ENCODE measurements at regions not wholly inside any gene's neighbourhood (a gene's known extent, or its start where the extent isn't known, plus 50 kb on each side); places are given as distances from the start of the nearest gene placed in this dataset.

DNA sequence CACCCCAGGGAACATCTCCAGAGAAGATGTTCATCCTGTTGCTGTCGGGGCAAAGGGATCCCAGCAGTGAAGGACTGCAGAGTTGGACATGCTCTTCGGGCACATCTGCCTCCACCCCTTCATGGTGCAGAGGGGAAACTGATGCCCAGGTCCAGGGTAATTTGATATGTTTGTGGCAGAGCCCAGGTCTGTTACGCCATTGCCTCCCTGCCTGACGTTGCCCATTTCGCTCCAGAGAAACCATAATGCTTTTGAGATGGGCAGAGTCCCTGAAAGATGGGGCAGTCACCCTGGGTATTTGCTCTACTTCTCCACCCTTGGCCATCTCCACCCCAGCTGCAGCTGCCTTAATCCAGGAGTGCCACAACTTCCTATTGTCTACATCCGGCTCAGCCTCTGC is 290.4 kb upstream of the POU3F1 start:
- Histone ChIP-seq H3K27me3 (replicated peaks; ENCODE audit: control insufficient read depth, insufficient read depth, low read length) (no peaks in the 10 kb centered on the region), H3K4me3 (replicated peaks; ENCODE audit: low read depth, low read length) (no peak overlapping the region), H3K36me3 (ENCODE audit: control insufficient read depth, insufficient read depth, low read length) (no peaks in the 10 kb centered on the region)
- no peak for DNase-seq (ENCODE audit: extremely low read depth, insufficient read length)
- TF ChIP-seq, protein P1, sequence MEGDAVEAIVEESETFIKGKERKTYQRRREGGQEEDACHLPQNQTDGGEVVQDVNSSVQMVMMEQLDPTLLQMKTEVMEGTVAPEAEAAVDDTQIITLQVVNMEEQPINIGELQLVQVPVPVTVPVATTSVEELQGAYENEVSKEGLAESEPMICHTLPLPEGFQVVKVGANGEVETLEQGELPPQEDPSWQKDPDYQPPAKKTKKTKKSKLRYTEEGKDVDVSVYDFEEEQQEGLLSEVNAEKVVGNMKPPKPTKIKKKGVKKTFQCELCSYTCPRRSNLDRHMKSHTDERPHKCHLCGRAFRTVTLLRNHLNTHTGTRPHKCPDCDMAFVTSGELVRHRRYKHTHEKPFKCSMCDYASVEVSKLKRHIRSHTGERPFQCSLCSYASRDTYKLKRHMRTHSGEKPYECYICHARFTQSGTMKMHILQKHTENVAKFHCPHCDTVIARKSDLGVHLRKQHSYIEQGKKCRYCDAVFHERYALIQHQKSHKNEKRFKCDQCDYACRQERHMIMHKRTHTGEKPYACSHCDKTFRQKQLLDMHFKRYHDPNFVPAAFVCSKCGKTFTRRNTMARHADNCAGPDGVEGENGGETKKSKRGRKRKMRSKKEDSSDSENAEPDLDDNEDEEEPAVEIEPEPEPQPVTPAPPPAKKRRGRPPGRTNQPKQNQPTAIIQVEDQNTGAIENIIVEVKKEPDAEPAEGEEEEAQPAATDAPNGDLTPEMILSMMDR (IDR thresholded peaks at IDR 0.05; ENCODE audit: insufficient read depth, low read length, poor library complexity, severe bottlenecking), result no peak

DNA sequence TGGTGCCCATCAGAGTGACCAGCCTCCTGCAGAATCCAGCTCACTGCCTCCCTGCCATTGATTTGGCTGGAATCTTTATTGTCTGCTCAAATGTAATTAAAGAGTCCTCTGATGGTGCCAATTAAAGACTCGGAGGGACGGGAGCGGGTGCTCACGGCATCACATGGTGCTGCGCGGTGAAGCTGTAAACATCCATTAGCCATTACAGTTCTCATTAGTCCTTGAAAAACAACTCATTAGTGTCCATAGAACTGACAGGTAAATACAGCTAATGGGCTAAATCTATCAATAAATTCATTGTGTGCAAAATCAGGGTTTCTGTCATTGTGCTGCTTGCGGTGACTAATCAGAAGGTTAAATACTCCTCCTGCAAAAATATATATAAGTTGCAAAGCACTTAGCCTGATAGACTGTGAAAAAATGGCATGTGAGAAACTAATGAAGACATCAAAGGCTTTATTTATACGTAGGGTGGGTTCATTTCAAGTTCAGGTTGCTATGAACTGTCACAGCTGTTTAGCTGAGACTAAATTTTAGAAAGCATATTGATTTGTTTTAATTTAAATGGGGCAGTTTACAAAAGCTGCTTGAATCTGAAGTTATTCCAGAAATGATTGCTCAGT is 289.8 kb upstream of the POU3F1 start:
- Histone ChIP-seq H3K36me3 (ENCODE audit: control insufficient read depth, insufficient read depth, low read length) (no peaks in the 10 kb centered on the region), H3K27me3 (replicated peaks; ENCODE audit: control insufficient read depth, insufficient read depth, low read length) (no peaks in the 10 kb centered on the region; the same call in 1 of the 2 replicates), H3K4me3 (replicated peaks; ENCODE audit: low read depth, low read length) (no peak overlapping the region)
- DNase-seq (ENCODE audit: extremely low read depth, insufficient read length), result no peak
- TF ChIP-seq, protein P1 (IDR thresholded peaks at IDR 0.05; ENCODE audit: insufficient read depth, low read length, poor library complexity, severe bottlenecking), result no peak

DNA sequence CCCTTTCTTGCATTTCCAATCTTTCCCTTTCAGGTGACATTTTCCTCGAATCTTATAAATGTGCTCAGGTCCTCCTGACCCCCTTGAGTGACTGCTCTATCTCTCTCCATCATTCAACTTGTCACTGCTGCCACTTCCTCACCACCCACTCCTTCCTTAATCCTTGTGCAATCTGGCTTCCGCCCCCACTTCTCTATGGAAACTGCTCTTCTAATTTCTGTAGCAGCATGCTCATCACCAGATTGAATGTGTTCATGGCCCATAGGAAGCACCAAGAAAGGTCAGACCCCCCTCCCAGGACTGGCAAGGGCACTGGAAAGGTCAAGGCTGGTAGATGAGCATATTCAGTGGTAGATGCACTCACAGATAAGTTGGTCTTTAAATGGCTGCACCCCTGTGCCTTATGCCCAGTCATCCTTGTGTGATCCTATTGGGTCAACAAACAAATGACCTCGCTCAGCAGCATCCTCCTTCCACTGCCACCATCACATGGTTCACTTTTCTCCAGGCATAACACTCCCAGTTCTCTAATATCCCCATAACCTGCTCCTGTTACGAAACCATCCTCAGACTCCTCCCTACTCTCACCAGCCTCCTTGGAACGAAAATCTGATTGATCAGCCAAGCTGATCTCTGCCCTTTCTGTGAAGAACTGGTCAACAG is 288.5 kb upstream of the POU3F1 start:
- TF ChIP-seq, protein P1 (IDR thresholded peaks at IDR 0.05; ENCODE audit: insufficient read depth, low read length, poor library complexity, severe bottlenecking), result no peak
- H3K27me3 ChIP-seq (replicated peaks; ENCODE audit: control insufficient read depth, insufficient read depth, low read length), result no peaks in the 10 kb centered on the region; the same call in 1 of the 2 replicates
- DNase-seq (ENCODE audit: extremely low read depth, insufficient read length), result no peak

GRCh38 chr1:38332649-38333310 is 286.2 kb upstream of the POU3F1 start:
- TF ChIP-seq, protein P1 (IDR thresholded peaks at IDR 0.05; ENCODE audit: insufficient read depth, low read length, poor library complexity, severe bottlenecking), result no peak
- no peak overlapping the region for H3K4me3 ChIP-seq (replicated peaks; ENCODE audit: low read depth, low read length)
- DNase-seq (ENCODE audit: extremely low read depth, insufficient read length), result no peak

More for the DNA sequence above, 288.5 kb upstream of the POU3F1 start:
- no peaks in the 10 kb centered on the region for H3K36me3 ChIP-seq (ENCODE audit: control insufficient read depth, insufficient read depth, low read length)
- H3K4me3 ChIP-seq (replicated peaks; ENCODE audit: low read depth, low read length), result no peak overlapping the region

DNA sequence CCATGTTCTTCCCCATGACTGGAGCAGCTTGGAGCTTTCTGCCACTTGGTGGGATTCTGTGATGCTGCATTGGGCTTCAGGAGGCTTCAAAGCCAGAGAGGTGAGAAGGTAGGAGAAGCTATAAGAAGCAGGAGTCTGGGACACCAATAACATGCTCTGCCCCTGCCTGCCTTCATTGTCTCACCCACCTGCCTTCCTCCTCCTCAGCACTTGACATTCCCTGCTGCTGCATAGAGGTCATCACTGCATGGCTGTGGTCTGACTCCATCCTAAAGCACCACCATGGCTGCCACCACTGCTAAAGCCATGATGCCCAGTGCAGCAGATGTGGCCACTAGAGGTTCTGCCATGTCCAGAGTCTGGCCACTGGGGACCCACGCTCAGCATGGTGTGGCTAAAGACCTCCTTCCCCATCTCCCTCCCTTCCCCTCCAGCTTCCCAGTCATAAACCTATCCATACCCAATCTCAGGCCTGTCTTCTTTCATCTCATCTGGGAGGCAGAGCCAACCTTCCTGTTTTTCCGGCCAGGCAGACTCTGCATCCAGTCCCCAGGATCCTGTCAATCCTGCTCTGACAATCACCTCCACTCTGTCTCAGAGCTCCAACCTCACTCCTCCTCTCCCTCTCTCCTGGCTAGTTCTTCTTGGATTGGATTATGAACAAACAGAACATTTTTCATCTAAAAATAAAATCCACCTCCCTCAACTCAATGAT is 285.1 kb upstream of the POU3F1 start:
- H3K27me3 ChIP-seq (replicated peaks; ENCODE audit: control insufficient read depth, insufficient read depth, low read length), result no peaks in the 10 kb centered on the region; the same call in 1 of the 2 replicates
- no peak for DNase-seq (ENCODE audit: extremely low read depth, insufficient read length)
- TF ChIP-seq, protein P1 (IDR thresholded peaks at IDR 0.05; ENCODE audit: insufficient read depth, low read length, poor library complexity, severe bottlenecking), result no peak
- H3K36me3 ChIP-seq (ENCODE audit: control insufficient read depth, insufficient read depth, low read length), result no peaks in the 10 kb centered on the region
- H3K4me3 ChIP-seq (replicated peaks; ENCODE audit: low read depth, low read length), result no peak overlapping the region

More at GRCh38 chr1:38332649-38333310, 286.2 kb upstream of the POU3F1 start:
- H3K36me3 ChIP-seq (ENCODE audit: control insufficient read depth, insufficient read depth, low read length), result no peaks in the 10 kb centered on the region
- no peaks in the 10 kb centered on the region; the same call in 1 of the 2 replicates for H3K27me3 ChIP-seq (replicated peaks; ENCODE audit: control insufficient read depth, insufficient read depth, low read length)

Measured in GM06990 (cell line).